Neural crest cell (in vitro differentiated cells): ENCODE measurements at regions not wholly inside any gene's neighbourhood (a gene's known extent, or its start where the extent isn't known, plus 50 kb on each side); places are given as distances from the start of the nearest gene placed in this dataset.

ENCODE experiments used
- DNase-seq: peaks from one replicate; pipeline ENCODE4 v3.0.0; 2021; ENCODE audit warnings: low read depth, mixed read lengths, low spot score
- H3K27ac Mint-ChIP-seq: one replicate; pipeline ENCODE4 v1.8.0; 2021; ENCODE audit warnings: mild to moderate bottlenecking, mixed read lengths; ENCODE audit not compliant: unreplicated experiment
- H3K27me3 Mint-ChIP-seq: 2 replicates; pipeline ENCODE4 v1.8.0; 2021; ENCODE audit warnings: low read depth, mild to moderate bottlenecking, mixed read lengths
- H3K36me3 Mint-ChIP-seq: 2 replicates; pipeline ENCODE4 v1.8.0; 2021; ENCODE audit warnings: low read depth, mild to moderate bottlenecking, mixed read lengths
- H3K4me1 Mint-ChIP-seq: 2 replicates; pipeline ENCODE4 v1.8.0; 2021; ENCODE audit warnings: mixed read lengths
- H3K4me3 Mint-ChIP-seq: one replicate; pipeline ENCODE4 v1.8.0; 2021; ENCODE audit warnings: mild to moderate bottlenecking, mixed read lengths
- H3K9me3 Mint-ChIP-seq: 2 replicates; pipeline ENCODE4 v1.8.0; 2021; ENCODE audit warnings: mixed read lengths
- CTCF ChIP-seq: fragments of 200-600 bp; sonication (generic); conservative IDR thresholded peaks from 2 replicates; pipeline ENCODE4 v1.5.0; 2021; ENCODE audit warnings: antibody characterized with exemption, mild to moderate bottlenecking

- TF ChIP-seq CTCF: no peak
- Mint-ChIP-seq H3K36me3 (no peaks in the 10 kb centered on the region), H3K4me3 (no peak overlapping the region), H3K4me1 (no peaks in the 10 kb centered on the region), H3K9me3 (peaks cover under 1% of the 10 kb centered on the region), H3K27ac (no peak overlapping the region), H3K27me3 (no peaks in the 10 kb centered on the region)
- no peak for DNase-seq
Observed at GRCh38 chr2:66813976-66814375, 379.1 kb downstream of the MEIS1 start.

- no peak for DNase-seq
- no peaks in the 10 kb centered on the region for H3K27me3 Mint-ChIP-seq
- no peak overlapping the region for H3K4me3 Mint-ChIP-seq
- no peaks in the 10 kb centered on the region for H3K36me3 Mint-ChIP-seq
- no peak overlapping the region for H3K27ac Mint-ChIP-seq
- peaks cover 3% of the 10 kb centered on the region for H3K9me3 Mint-ChIP-seq
- H3K4me1 Mint-ChIP-seq: no peaks in the 10 kb centered on the region
- no peak for TF ChIP-seq CTCF
Observed at GRCh38 chr2:66814916-66815315, 380.0 kb downstream of the MEIS1 start.

- Mint-ChIP-seq H3K36me3 (no peaks in the 10 kb centered on the region), H3K27me3 (no peaks in the 10 kb centered on the region), H3K4me1 (no peaks in the 10 kb centered on the region), H3K9me3 (peaks cover 3% of the 10 kb centered on the region), H3K27ac (no peak overlapping the region), H3K4me3 (no peak overlapping the region)
- TF ChIP-seq CTCF: no peak
- no peak for DNase-seq
Observed at GRCh38 chr2:66815886-66816285, 381.0 kb downstream of the MEIS1 start.

GRCh38 chr2:66821168-66821567 is 386.2 kb downstream of the MEIS1 start:
- Mint-ChIP-seq H3K27me3 (no peaks in the 10 kb centered on the region), H3K27ac (no peak overlapping the region), H3K36me3 (no peaks in the 10 kb centered on the region), H3K4me1 (peaks cover 9% of the 10 kb centered on the region), H3K4me3 (no peak overlapping the region), H3K9me3 (peaks cover 3% of the 10 kb centered on the region)
- no peak for DNase-seq
- no peak for TF ChIP-seq CTCF

GRCh38 chr2:66822186-66822585 is 387.3 kb downstream of the MEIS1 start:
- Mint-ChIP-seq H3K4me1 (peaks cover 9% of the 10 kb centered on the region), H3K27me3 (no peaks in the 10 kb centered on the region), H3K4me3 (no peak overlapping the region), H3K36me3 (no peaks in the 10 kb centered on the region), H3K27ac (no peak overlapping the region), H3K9me3 (peaks cover 3% of the 10 kb centered on the region)
- TF ChIP-seq CTCF: no peak
- DNase-seq: no peak

- Mint-ChIP-seq H3K4me1 (peaks cover 9% of the 10 kb centered on the region), H3K27ac (no peak overlapping the region), H3K9me3 (no peaks in the 10 kb centered on the region), H3K27me3 (no peaks in the 10 kb centered on the region), H3K4me3 (no peak overlapping the region), H3K36me3 (no peaks in the 10 kb centered on the region)
- TF ChIP-seq CTCF: no peak
- no peak for DNase-seq
Observed at GRCh38 chr2:66824926-66825325, 390.0 kb downstream of the MEIS1 start.
